Testis (tissue), 2 donors: ENCODE measurements at regions not wholly inside any gene's neighbourhood (a gene's known extent, or its start where the extent isn't known, plus 50 kb on each side); places are given as distances from the start of the nearest gene placed in this dataset.

Experiments
- DNase-seq: peaks from one replicate; pipeline ENCODE4 v3.0.0-alpha.2; 2019
- H3K27ac ChIP-seq, 2 donors: fragments of 200-600 bp; sonication (generic); one replicate each; pipeline ENCODE4 v1.5.1; 2019
- H3K27me3 ChIP-seq: fragments of 200-600 bp; sonication (generic); one replicate; pipeline ENCODE4 v1.5.1; 2019
- H3K36me3 ChIP-seq: fragments of 200-600 bp; sonication (generic); one replicate; pipeline ENCODE4 v1.5.1; 2017; ENCODE audit warnings: low read depth; ENCODE audit errors: missing control alignments
- H3K4me1 ChIP-seq: fragments of 200-600 bp; sonication (generic); one replicate; pipeline ENCODE4 v1.5.1; 2019
- H3K4me3 ChIP-seq, 2 donors: fragments of 200-600 bp; sonication (generic); one replicate each; pipeline ENCODE4 v1.5.1; 2017 to 2019
- H3K9me3 ChIP-seq: fragments of 200-600 bp; sonication (generic); one replicate; pipeline ENCODE4 v1.5.1; 2017
- CTCF ChIP-seq, 3 experiments: fragments of 450-650 bp in 2 of 3; fragments of 200-600 bp in 1 of 3; sonication (generic) in 1 of 3; IDR thresholded peaks; one replicate each; pipeline ENCODE4 v1.5.1; 2016 to 2019; ENCODE audit warnings: antibody characterized with exemption in 3 of 3, mild to moderate bottlenecking in 2 of 3, moderate library complexity in 1 of 3
- POLR2A ChIP-seq: fragments of 450-650 bp; IDR thresholded peaks from one replicate; pipeline ENCODE4 v1.6.1; 2017; ENCODE audit warnings: antibody characterized with exemption, mild to moderate bottlenecking, moderate library complexity
- WGBS, 2 donors: methylation state at CpG; one replicate each; pipeline ENCODE4 v1.1.5; 2018; 5-methylcytosine and 5-hydroxymethylcytosine counted together
- intact Hi-C: fragments of 100-400 bp; cut with DNase I; formaldehyde crosslinking; loops from one replicate; pipeline ENCODE4 v1.15.1; 2023; ENCODE audit warnings: low total_unique reads

- no peak for TF ChIP-seq POLR2A
- no peak for TF ChIP-seq CTCF (IDR thresholded peaks at IDR 0.05)
- intact Hi-C loops: no loop called here
- DNase-seq: no peak
- Histone ChIP-seq H3K4me3 (no peak overlapping the region), H3K9me3 (no peaks in the 10 kb centered on the region), H3K4me1 (peaks cover 3% of the 10 kb centered on the region), H3K27me3 (no peaks in the 10 kb centered on the region), H3K27ac (no peak overlapping the region), H3K36me3 (no peaks in the 10 kb centered on the region)
- 96 to 97% methylated on average over 3 of the region's 3 CpGs for WGBS, 2 donors
Measured at GRCh38 chr5:125047871-125048270, 301.4 kb upstream of the ZNF608 start.

GRCh38 chr5:125049721-125050702, 303.6 kb upstream of the ZNF608 start:
- intact Hi-C loops: no loop called here
- DNase-seq: no peak
- H3K36me3 ChIP-seq: no peaks in the 10 kb centered on the region
- WGBS, 2 donors: 78 to 80% methylated on average over 6 of the region's 6 CpGs
- H3K27me3 ChIP-seq: no peaks in the 10 kb centered on the region
- H3K27ac ChIP-seq: no peak overlapping the region
- no peaks in the 10 kb centered on the region for H3K9me3 ChIP-seq
- no peak overlapping the region for H3K4me3 ChIP-seq
- no peak for TF ChIP-seq CTCF (IDR thresholded peaks at IDR 0.05)
- TF ChIP-seq POLR2A: no peak
- no peaks in the 10 kb centered on the region for H3K4me1 ChIP-seq

GRCh38 chr5:125050926-125051325, 304.5 kb upstream of the ZNF608 start:
- TF ChIP-seq POLR2A (no peak), CTCF (IDR thresholded peaks at IDR 0.05) (no peak)
- Histone ChIP-seq H3K27ac (no peak overlapping the region), H3K9me3 (no peaks in the 10 kb centered on the region), H3K36me3 (no peaks in the 10 kb centered on the region), H3K27me3 (no peaks in the 10 kb centered on the region), H3K4me1 (no peaks in the 10 kb centered on the region), H3K4me3 (no peak overlapping the region)
- intact Hi-C loops: no loop called here
- 92 to 100% methylated on average over 1 of the region's 1 CpG for WGBS, 2 donors
- no peak for DNase-seq

GRCh38 chr5:125052584-125052983, 306.1 kb upstream of the ZNF608 start:
- Histone ChIP-seq H3K36me3 (no peaks in the 10 kb centered on the region), H3K4me3 (no peak overlapping the region), H3K4me1 (no peaks in the 10 kb centered on the region), H3K27me3 (no peaks in the 10 kb centered on the region), H3K27ac (no peak overlapping the region), H3K9me3 (no peaks in the 10 kb centered on the region)
- intact Hi-C loops: no loop called here
- 81 to 88% methylated on average over 7 of the region's 7 CpGs for WGBS, 2 donors
- no peak for TF ChIP-seq POLR2A
- no peak for TF ChIP-seq CTCF (IDR thresholded peaks at IDR 0.05)
- no peak for DNase-seq

- H3K4me3 ChIP-seq: no peak overlapping the region
- no peak overlapping the region for H3K27ac ChIP-seq
- no peaks in the 10 kb centered on the region for H3K36me3 ChIP-seq
- H3K4me1 ChIP-seq: no peaks in the 10 kb centered on the region
- no peak for DNase-seq
- intact Hi-C loops: no loop called here
- TF ChIP-seq CTCF (IDR thresholded peaks at IDR 0.05): no peak
- no peak for TF ChIP-seq POLR2A
- H3K27me3 ChIP-seq: no peaks in the 10 kb centered on the region
- H3K9me3 ChIP-seq: no peaks in the 10 kb centered on the region
- WGBS, 2 donors: 83 to 94% methylated on average over 1 of the region's 1 CpG
Measured at GRCh38 chr5:125053179-125053578, 306.7 kb upstream of the ZNF608 start.
